SHP77 treated with DMSO at 0.1 percent for 48 hours (cell line): ENCODE measurements at regions not wholly inside any gene's neighbourhood (a gene's known extent, or its start where the extent isn't known, plus 50 kb on each side); places are given as distances from the start of the nearest gene placed in this dataset.

Experiments used
- DNase-seq: peaks from one replicate; lab custom pipeline; 2025; lab: John Stamatoyannopoulos, UW

DNA sequence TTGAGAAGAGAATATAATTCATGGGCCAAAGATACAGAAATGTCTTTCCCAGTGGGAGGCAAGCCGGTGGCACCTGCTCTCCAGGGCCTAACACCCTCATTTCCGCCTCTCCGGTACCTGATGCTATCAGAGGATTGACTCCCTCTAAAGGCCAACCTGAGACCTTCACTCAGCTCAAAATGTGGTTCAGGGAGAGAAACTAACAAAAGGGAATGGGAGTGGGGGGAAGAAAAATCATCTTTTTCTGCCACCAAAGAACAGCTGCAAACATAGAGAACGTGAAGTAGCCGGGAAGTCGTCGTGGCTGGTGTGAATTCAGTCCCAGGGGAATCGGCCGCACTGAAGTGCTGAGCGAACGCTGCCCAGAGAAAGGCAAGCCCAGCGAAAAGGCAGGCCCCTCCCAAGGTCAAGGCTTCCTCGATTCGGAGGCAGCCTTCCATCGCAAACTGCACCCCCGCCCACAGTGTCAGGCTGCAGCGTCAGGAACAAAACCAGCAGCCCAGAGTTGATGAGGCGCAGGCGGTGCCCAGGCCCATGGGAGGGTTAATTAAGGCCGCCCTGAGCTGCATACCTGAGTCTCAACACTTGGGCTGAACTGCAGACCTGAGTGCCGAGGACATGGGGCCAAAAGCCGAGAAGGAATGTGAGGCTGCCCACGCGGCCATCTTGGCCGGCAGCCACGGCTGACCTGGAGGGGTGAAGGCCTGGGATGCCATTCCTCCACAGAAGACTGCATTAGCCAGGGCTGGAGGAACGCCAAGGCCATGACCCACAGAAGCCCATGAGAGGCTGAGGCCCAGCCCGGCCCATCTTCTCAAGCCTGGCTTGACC, 160.2 kb downstream of the PSMG1 start:
- no peak for DNase-seq

DNA sequence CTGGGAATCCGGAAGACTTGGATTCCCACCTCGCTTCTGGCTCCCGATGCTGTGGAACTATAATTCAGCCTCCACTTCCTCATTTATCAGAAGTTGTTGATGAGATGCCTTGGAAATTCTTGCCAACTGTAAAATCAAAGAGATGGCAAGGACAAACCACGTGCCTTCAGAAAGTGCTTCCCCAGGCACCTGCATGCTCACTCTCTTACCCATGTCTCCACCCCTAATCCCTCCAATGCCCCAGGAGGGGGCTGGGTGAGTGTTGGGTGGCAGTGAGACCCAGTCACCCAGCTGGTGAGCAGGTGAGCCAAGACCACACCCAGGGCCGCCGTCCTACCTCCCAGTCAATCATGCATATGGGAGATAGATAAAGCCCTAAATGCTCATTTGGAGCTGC, 160.8 kb downstream of the PSMG1 start:
- no peak for DNase-seq

GRCh38 chr21:39022035-39022434, 161.2 kb downstream of the PSMG1 start:
- DNase-seq, result no peak

- DNase-seq, result no peak
Measured at GRCh38 chr21:39021478-39021832, 161.8 kb downstream of the PSMG1 start.

DNA sequence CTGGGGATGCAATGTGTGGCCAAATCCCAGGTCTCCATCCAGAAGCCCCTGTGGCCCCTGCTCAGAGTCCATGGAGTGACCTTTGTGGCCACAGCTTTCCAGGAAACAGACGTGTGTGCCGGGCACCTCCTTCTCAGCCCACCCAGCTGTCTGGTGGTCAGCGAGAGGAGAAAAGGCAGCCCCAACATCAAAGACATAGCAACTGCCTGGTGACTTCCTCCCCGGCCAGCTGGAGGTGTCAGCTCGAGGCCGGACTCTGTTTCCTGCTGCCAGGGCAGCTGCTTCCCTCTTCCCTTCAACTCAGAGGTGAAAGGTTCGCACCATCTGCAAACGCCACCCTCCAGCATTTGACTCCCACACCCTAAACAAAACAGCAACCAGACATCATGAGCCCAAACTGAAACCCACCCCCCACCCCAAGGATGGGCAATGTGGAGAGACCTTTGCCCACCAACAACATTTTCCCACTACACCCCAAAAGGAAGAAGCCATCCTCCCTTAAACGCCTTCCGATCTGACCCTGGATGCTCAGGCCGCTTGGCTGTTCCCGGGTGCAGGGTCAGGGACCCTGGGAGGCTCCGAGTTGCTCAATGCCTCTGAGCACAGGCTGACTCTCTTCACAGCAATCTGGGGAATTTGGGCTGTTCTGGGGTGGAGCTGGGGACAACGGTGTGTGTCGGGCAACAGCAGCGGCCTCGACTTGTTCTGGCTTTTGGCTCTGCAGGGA, 162.3 kb downstream of the PSMG1 start:
- DNase-seq, result no peak

DNA sequence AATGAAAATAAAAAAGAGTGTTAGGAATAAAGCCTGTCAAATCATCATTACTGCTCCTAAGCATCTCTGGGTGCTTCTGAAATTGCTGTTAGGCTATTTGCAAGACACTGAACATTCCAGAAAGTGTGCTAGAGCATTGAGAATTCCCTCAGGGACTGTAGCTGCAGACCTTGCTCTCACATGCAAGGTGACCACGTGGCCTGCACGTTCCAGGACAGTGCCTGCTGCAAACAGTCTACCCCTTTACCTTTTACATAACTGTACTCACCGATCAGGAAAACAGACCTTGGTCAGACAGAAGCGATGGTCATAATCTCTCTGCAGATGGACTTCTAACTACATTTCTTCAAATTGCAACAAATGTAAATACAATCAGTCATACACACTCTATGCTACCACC, 164.5 kb downstream of the PSMG1 start:
- DNase-seq, result no peak

DNA sequence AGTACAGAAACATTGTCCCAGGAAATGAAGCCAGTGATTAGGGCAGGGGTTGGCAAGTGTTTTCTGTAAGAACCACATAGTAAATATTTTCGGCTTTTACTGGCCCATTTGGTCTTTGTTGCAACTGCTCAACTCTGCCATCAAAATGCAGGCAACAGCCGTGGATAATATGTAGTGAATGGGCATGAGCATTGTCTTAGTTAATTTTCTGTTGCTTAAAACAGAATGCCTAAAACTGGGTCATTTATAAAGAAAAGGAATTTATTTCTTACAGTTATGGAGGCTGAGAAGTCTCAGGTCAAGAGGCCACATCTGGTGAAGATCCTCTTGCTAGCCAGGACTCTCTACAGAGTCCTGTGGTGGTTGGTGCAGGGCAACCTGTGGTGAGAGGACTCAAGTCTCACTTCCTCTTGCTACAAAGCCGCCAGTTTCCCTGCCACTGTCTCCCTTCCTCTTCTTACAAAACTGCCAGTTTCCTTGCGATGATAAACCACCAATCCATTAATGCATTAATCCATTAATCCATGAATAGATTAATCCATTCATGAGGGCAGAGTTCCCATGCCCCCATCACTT, 166.4 kb downstream of the PSMG1 start:
- DNase-seq, result no peak

GRCh38 chr21:39014747-39015146, 168.5 kb downstream of the PSMG1 start:
- no peak for DNase-seq

DNA sequence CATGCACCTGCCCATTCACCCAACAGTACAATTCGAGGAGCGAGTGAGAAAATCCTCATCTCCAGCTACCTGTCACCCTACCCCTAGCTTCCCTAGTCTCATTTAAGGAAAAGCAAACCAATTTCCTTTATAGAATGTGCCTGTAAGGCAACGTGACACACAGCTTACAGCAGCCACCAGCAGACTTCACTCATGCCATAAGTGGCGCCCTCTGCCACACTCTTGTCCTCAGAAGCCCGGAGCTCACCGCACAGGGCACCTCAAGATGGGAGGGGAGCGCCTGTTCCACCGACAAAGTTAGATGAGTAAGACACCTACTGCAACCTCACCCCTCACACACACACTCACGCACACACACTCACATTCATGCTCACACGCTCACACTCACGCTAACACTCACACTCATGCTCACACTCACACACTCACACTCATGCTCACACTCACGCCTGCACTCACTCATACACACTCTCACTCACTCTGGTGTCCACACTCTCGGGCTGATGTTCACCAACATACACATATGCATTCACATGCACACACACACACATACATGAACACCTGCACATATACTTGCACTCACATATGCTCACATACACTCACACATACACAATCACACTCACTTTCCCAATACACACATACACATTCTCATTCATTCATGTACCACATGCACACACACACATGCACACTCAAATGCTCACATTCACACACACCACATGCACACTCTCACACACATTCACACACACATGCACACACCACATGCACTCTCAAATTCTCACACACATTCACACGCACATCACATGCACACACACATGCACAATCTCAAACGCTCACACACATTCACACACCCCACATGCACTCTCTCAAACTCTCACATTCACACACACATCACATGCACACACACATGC, 170.7 kb downstream of the PSMG1 start:
- no peak for DNase-seq

GRCh38 chr21:39011911-39012310, 171.3 kb downstream of the PSMG1 start:
- DNase-seq, result no peak

DNA sequence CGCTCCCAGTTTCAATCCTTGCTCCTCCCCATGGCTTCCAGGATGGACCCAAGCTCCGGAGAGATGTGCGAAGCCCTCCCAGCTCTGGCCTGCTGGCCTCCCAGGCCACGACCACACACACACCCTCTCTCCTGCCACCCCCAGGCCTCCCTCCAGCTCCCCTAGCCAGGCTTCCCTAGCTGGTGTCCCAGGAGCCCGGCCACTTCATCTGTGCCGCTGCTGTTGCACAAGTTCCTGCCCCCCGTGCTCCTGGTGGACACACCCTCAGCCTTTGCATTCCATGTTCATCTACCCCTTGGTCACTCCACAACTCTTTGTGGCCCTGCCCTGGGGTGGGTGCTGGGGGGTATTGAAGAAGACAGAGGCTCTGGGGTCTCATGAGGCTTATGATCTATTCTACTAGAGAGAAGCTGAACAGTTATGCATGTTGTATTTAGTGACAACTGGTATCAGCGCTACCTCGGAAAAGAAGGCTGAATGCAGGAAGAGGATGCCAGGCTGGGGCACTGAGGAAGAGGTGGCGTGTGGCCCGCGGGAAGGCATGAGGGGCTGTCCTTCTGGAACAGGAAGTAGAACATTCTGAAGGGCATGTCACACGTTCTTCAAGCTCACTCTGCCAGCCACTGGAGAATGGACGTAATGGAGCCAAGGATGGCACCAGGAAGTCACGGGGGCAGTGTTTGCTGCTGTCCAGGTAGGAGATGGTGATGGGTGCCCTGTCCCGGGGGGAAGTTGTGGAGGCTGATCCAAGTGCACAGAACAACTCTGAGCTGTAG, 172.4 kb downstream of the PSMG1 start:
- no peak for DNase-seq

GRCh38 chr21:39009587-39010225, 173.5 kb downstream of the PSMG1 start:
- DNase-seq, result no peak

DNA sequence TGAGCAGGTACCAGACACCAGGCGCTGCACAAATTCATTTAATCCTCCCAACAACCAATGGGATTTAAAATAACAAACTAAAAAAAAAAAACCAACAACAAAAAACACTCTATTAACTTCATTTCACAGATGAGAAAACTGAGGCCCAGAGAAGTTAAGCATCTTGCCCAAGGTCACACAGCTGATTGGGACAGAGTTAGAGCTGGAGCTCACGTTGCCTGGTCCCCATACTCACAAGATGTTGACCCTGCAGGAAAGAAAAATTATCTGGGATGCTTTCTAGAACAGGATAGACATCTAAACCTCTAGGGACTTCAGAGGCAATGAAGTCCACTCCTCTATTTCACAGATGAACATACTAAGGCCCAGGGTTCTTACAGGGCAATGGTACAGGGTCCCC, 175.3 kb downstream of the PSMG1 start:
- no peak for DNase-seq

DNA sequence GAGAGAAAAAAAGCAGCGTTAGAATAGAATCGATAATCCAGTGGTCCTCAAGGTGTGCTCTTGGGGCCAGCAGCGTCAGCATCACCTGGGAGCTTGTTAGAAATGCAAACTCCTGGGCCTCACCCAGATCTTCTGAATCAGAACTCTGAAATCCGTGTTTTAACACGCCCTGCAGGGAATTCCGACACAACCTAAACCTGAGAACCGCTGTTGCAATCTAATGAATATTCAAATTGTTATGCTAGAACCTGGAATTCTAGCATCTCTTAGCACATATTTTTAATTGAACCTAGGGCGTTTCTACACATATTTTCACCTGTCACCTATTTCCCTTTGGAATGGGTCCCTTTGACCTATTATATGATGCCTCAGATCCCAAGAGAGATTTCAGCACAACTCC, 175.7 kb downstream of the PSMG1 start:
- no peak for DNase-seq

DNA sequence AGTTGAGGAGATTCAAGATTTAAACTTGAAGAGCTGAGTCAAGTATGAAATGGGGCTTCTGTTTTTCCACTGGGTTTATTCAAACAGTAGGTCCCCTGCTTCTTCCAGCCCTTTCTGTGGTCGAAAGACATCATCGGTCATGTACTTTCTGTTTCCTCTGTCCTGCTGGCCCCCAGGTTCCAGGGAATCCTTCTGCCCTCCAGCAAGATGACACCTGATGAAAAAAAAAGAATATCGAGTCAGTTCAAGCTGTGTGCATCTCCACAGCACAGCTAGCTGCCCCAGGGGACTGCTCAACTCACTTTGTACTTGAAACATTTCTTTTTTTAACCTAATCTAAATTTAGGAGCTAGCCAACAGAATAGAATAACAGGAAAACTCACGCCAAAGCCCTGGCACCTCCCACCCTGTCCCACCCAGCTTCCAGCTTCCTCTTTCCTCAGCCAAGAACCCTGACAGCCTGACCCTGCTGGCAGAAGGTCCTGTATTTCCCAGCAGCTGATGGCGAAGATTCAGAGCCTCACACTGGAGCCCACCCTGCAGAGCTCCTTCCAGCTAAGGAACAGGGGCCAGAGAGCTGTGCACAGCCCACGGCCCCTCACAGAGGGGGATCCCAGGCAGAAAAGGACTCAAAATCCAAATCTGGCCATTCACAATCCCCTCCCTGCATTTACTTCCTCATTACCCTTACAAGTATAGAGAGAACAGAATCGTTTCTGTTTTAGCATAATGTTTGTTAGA, 176.5 kb downstream of the PSMG1 start:
- no peak for DNase-seq

DNA sequence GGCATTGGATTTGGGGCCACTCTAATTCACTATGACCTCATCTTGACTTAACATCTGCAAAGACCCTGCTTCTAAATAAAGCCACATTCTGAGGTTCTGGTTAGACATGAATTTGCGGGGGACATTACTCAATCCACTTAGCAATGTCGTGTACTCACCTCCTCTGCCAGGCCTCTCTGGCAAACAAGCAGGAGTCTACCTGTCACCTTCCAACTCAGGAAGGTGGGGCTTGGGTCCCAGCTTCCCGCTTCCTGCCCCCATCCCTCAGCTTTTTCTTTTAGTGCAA, 177.8 kb downstream of the PSMG1 start:
- no peak for DNase-seq

DNA sequence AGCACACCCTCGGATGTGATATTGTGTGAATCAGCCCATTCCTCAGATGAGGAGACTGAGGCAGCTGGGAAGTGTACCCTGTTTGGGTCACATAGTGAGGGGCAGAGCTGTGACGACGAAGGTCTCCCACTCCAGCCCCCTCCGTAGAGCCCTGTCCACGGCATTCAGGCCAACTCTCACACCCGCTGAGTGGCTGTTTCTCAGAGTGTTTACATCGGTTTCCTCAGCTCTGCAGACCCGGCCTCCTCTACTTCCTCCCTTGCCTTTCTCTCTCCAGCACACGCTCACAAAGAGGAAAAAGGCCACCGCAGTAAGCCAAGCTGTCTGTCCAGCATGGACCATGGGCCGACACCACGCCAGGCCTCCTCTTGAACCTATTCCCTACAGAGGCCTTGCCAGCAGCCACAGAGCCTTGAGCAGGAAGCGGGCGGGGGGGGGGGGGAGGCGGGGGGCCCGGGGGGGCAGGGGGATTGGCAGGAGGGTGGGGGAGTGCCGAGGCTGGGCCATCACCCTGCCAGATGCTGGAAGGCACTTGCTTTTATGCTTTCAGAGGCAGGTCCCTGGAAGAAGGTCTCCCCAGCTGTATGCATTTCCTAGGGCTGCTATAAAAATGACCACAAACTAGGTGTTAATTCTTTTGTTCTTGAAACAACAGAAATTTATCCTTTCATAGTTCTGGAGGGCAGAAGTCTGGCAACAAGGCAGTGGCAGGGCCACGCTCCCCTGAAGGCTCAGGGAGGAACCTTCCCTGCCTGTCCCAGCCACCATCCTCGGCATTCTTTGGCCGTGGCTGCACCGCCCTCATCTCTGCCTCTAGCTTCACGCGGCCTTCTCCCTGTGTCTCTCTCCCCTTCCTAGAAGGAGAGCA, 178.4 kb downstream of the PSMG1 start:
- DNase-seq, result peak; percentile 23

DNA sequence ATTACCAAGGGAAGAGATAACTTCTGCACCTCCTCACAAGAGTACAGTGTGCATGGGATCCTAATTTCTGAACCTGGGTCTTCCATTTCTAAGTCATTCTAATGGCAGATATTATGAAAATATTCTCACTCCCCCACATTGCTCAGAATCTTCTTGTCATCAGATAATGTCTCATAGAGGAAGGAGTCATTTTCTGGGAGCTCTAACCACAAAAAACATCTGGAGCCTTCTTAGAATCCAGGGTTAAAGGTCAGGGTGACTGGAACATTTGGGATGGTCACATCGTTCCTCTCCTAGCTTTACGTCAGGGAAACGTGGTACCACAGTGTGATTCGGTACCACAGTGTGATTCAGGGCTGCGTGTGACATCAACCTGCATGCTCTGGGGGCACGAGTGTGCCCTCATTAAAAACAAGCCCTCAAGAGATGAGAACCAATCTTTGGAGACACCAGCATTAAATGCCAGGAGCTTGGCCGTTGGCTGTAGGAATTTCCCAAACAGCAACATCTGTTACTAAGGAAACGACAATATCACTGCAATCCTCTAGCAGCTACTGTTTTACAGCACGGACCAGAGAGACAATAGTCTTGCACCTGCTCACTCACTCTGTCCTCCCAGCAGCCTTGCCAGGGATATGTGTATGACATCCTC, 179.1 kb downstream of the PSMG1 start:
- DNase-seq, result peak; percentile 69

DNA sequence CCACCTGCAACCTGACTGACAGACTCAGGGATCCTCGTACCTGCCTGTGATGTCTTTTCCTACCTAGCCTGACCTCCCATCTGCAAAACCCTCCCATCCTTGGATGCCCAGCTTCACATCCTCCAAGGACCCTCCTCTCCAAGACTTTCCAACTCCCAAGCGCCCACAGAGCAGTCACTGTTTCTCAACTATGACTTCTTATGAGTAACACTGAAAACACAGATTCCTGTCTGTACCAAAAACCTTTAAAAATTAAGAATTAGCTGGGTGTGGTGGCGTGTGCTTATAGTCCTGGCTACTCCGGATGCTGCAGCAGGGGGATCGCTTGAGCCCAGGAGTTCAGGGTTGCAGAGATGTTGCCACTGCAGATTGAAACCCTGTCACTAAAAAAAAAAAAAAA, 181.9 kb downstream of the PSMG1 start:
- DNase-seq, result no peak
